Astrocyte (in vitro differentiated cells and primary cell): ENCODE measurements at regions not wholly inside any gene's neighbourhood (a gene's known extent, or its start where the extent isn't known, plus 50 kb on each side); places are given as distances from the start of the nearest gene placed in this dataset.

ENCODE experiments used
- CTCF ChIP-seq: IDR thresholded peaks from 2 replicates; pipeline ENCODE4 v1.5.1; 2011; ENCODE audit warnings: low read depth, mild to moderate bottlenecking, inconsistent platforms, low read length, moderate library complexity; ENCODE audit not compliant: insufficient read depth
- EZH2 ChIP-seq: IDR thresholded peaks from 2 replicates; pipeline ENCODE4 v1.6.1; 2012; ENCODE audit warnings: mild to moderate bottlenecking, low read length, inconsistent platforms; ENCODE audit not compliant: insufficient read depth

- no peak for TF ChIP-seq CTCF
- no peak for TF ChIP-seq EZH2
Observed at GRCh38 chr3:193761969-193762368, 169.0 kb downstream of the OPA1 start.
